ENCODE measurements at regions not wholly inside any gene's neighbourhood (a gene's known extent, or its start where the extent isn't known, plus 50 kb on each side); places are given as distances from the start of the nearest gene placed in this dataset.

GRCh38 chr10:50936335-50936734 lies 50.9 kb upstream of the A1CF start:
- no peaks in the 10 kb centered on the region for H3K4me1 ChIP-seq
- DNase-seq (ENCODE audit: extremely low spot score in 2 of 2): no peak
- intact Hi-C loops (cut with DNase I): no loop called here
- no peaks in the 10 kb centered on the region for H3K36me3 ChIP-seq
- TF ChIP-seq POLR2AphosphoS5 (IDR thresholded peaks at IDR 0.05; ENCODE audit: insufficient read depth in 1 of 2, low read depth in 1 of 2) (no peak), POLR2A (IDR thresholded peaks at IDR 0.05) (no peak)
- TF ChIP-seq, protein P1, sequence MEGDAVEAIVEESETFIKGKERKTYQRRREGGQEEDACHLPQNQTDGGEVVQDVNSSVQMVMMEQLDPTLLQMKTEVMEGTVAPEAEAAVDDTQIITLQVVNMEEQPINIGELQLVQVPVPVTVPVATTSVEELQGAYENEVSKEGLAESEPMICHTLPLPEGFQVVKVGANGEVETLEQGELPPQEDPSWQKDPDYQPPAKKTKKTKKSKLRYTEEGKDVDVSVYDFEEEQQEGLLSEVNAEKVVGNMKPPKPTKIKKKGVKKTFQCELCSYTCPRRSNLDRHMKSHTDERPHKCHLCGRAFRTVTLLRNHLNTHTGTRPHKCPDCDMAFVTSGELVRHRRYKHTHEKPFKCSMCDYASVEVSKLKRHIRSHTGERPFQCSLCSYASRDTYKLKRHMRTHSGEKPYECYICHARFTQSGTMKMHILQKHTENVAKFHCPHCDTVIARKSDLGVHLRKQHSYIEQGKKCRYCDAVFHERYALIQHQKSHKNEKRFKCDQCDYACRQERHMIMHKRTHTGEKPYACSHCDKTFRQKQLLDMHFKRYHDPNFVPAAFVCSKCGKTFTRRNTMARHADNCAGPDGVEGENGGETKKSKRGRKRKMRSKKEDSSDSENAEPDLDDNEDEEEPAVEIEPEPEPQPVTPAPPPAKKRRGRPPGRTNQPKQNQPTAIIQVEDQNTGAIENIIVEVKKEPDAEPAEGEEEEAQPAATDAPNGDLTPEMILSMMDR (IDR thresholded peaks at IDR 0.05): no peak
- no peaks in the 10 kb centered on the region for H3K9me3 ChIP-seq
- no peak overlapping the region for H3K4me3 ChIP-seq
- H3K27ac ChIP-seq: no peak overlapping the region
- H3K27me3 ChIP-seq: no peaks in the 10 kb centered on the region

DNA sequence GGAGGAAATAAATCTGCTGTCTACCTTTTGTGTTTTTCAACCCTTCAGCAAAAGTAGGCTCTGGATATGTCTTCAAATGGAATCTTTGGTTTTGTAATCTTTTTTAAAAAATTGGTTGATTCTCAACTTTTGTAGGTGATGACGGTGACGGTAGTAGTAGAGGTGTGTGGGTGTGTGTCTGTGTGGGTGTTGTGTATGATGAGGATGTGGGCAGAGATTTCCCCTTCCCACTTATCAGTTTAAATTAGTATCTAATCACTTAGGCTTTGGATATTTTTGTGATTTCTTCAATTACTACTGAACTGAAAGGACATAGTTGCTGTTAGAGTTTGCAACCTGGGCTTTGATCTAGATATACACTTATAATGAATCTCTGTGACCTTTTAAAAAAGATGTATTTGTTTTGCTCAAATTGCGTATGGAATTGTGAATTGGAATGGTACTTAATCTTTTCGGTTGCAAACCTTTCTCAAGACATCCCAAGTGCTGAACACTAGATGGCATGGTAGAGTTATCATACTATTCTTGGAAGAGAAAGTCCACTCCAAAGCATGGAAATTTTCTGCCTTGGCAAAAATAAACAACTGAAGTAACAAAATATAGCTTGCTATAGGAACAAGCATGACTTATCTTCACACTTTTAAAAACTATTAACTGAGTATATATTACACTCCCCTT lies 51.9 kb upstream of the A1CF start:
- Histone ChIP-seq H3K36me3 (no peaks in the 10 kb centered on the region), H3K4me3 (no peak overlapping the region), H3K27me3 (no peaks in the 10 kb centered on the region), H3K27ac (no peak overlapping the region), H3K9me3 (no peaks in the 10 kb centered on the region), H3K4me1 (no peaks in the 10 kb centered on the region)
- intact Hi-C loops (cut with DNase I): no loop called here
- DNase-seq (ENCODE audit: extremely low spot score in 2 of 2): no peak
- TF ChIP-seq POLR2A (IDR thresholded peaks at IDR 0.05): no peak
- no peak for TF ChIP-seq POLR2AphosphoS5 (IDR thresholded peaks at IDR 0.05; ENCODE audit: insufficient read depth in 1 of 2, low read depth in 1 of 2)
- TF ChIP-seq, protein P1 (IDR thresholded peaks at IDR 0.05): no peak

DNA sequence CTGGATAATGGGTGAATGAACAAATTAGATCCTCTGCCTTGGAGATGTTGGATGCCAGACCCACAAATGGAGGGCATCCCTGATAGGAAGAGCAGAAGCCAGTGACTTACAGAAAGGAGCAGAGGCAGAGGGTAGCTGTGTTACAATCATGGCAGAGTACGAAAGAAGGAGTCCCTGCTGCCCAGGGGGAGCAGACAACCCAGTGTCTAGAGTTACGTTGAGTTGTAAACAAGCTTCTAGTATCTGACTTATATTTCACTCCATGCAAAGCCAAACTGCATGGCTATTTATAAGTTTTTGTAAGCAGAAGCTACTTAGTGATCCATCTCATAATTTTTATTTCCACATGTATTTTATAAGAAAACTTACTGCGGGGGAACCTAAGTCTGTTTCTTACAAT lies 56.2 kb upstream of the A1CF start:
- Histone ChIP-seq H3K27ac (no peak overlapping the region), H3K4me1 (no peaks in the 10 kb centered on the region), H3K36me3 (no peaks in the 10 kb centered on the region), H3K27me3 (no peaks in the 10 kb centered on the region), H3K9me3 (no peaks in the 10 kb centered on the region), H3K4me3 (no peak overlapping the region)
- intact Hi-C loops (cut with DNase I): no loop called here
- DNase-seq (ENCODE audit: extremely low spot score in 2 of 2): no peak
- TF ChIP-seq POLR2AphosphoS5 (IDR thresholded peaks at IDR 0.05; ENCODE audit: insufficient read depth in 1 of 2, low read depth in 1 of 2) (no peak), POLR2A (IDR thresholded peaks at IDR 0.05) (no peak)
- TF ChIP-seq, protein P1 (IDR thresholded peaks at IDR 0.05): no peak

GRCh38 chr10:50946991-50947781 lies 61.8 kb upstream of the A1CF start:
- no peaks in the 10 kb centered on the region for H3K4me1 ChIP-seq
- H3K36me3 ChIP-seq: no peaks in the 10 kb centered on the region
- DNase-seq (ENCODE audit: extremely low spot score in 2 of 2): no peak
- H3K9me3 ChIP-seq: no peaks in the 10 kb centered on the region
- TF ChIP-seq POLR2A (IDR thresholded peaks at IDR 0.05): no peak
- TF ChIP-seq, protein P1 (IDR thresholded peaks at IDR 0.05): no peak
- no peak for TF ChIP-seq POLR2AphosphoS5 (IDR thresholded peaks at IDR 0.05; ENCODE audit: insufficient read depth in 1 of 2, low read depth in 1 of 2)
- no peak overlapping the region for H3K27ac ChIP-seq
- intact Hi-C loops (cut with DNase I): no loop called here
- H3K4me3 ChIP-seq: no peak overlapping the region
- no peaks in the 10 kb centered on the region for H3K27me3 ChIP-seq

- Histone ChIP-seq H3K27ac (no peak overlapping the region), H3K36me3 (no peaks in the 10 kb centered on the region), H3K27me3 (no peaks in the 10 kb centered on the region), H3K4me1 (no peaks in the 10 kb centered on the region), H3K4me3 (no peak overlapping the region), H3K9me3 (no peaks in the 10 kb centered on the region)
- TF ChIP-seq, protein P1 (IDR thresholded peaks at IDR 0.05): no peak
- no peak for TF ChIP-seq POLR2AphosphoS5 (IDR thresholded peaks at IDR 0.05; ENCODE audit: insufficient read depth in 1 of 2, low read depth in 1 of 2)
- no peak for TF ChIP-seq POLR2A (IDR thresholded peaks at IDR 0.05)
- DNase-seq (ENCODE audit: extremely low spot score in 2 of 2): no peak
- intact Hi-C loops (cut with DNase I): no loop called here
Observed at GRCh38 chr10:50951365-50951764, 65.9 kb upstream of the A1CF start.

Data from vagina (tissue), 2 donors.